GM23338 (cell line): ENCODE measurements at regions not wholly inside any gene's neighbourhood (a gene's known extent, or its start where the extent isn't known, plus 50 kb on each side); places are given as distances from the start of the nearest gene placed in this dataset.

Experiments
- ATAC-seq: fragments of 200-7000 bp; cut with Tn5 transposase; 3 replicates; pipeline ENCODE4 v1.9.1; 2020
- DNase-seq: peaks from one replicate; pipeline ENCODE4 v3.0.0-alpha.2; 2015; ENCODE audit warnings: low spot score
- H2AFZ ChIP-seq: fragments of 200-600 bp; sonication (generic); 2 replicates; pipeline ENCODE4 v1.8.0; 2016; ENCODE audit warnings: antibody characterized with exemption, mild to moderate bottlenecking, moderate library complexity
- H3F3A ChIP-seq: fragments of 200-600 bp; sonication (generic); replicated peaks from 2 replicates; pipeline ENCODE4 v1.8.0; 2017; ENCODE audit warnings: antibody characterized with exemption, mixed run types, low read depth
- H3K27ac ChIP-seq: fragments of 200-600 bp; sonication (generic); 2 replicates; pipeline ENCODE4 v1.6.1; 2016; ENCODE audit warnings: low read depth
- H3K27me3 ChIP-seq: fragments of 200-600 bp; sonication (generic); 2 replicates; pipeline ENCODE4 v1.8.0; 2016; ENCODE audit warnings: mild to moderate bottlenecking, mixed run types, moderate library complexity; ENCODE audit not compliant: insufficient read depth
- H3K36me3 ChIP-seq: fragments of 200-600 bp; sonication (generic); 2 replicates; pipeline ENCODE4 v1.8.0; 2016; ENCODE audit warnings: mild to moderate bottlenecking; ENCODE audit not compliant: insufficient read depth
- H3K4me1 ChIP-seq: fragments of 200-600 bp; sonication (generic); 2 replicates; pipeline ENCODE4 v1.8.0; 2016; ENCODE audit warnings: mild to moderate bottlenecking, moderate library complexity; ENCODE audit not compliant: insufficient read depth
- H3K4me2 ChIP-seq: fragments of 200-600 bp; sonication (generic); 2 replicates; pipeline ENCODE4 v1.7.1; 2017; ENCODE audit warnings: mixed run types
- H3K4me3 ChIP-seq: fragments of 200-600 bp; sonication (generic); 2 replicates; pipeline ENCODE4 v1.6.1; 2016; ENCODE audit warnings: mixed run types
- H3K79me2 ChIP-seq: fragments of 200-600 bp; sonication (generic); replicated peaks from 2 replicates; pipeline ENCODE4 v1.8.0; 2017; ENCODE audit warnings: mild to moderate bottlenecking; ENCODE audit not compliant: insufficient read depth
- H3K9me2 ChIP-seq: fragments of 200-600 bp; sonication (generic); 2 replicates; pipeline ENCODE4 v1.8.0; 2017; ENCODE audit not compliant: insufficient read depth
- H4K20me1 ChIP-seq: fragments of 200-600 bp; sonication (generic); replicated peaks from 2 replicates; pipeline ENCODE4 v1.8.0; 2017; ENCODE audit warnings: mild to moderate bottlenecking; ENCODE audit not compliant: insufficient read depth
- H3K27ac Mint-ChIP-seq: 2 replicates; pipeline ENCODE4 v1.8.0; 2020; ENCODE audit warnings: inconsistent platforms, mild to moderate bottlenecking, moderate library complexity, mixed read lengths
- H3K27me3 Mint-ChIP-seq: 3 replicates; pipeline ENCODE4 v1.8.0; 2022; ENCODE audit warnings: low read depth, mild to moderate bottlenecking, moderate library complexity, mixed read lengths, inconsistent platforms; ENCODE audit not compliant: insufficient read depth, poor library complexity
- H3K36me3 Mint-ChIP-seq: 3 replicates; pipeline ENCODE4 v1.8.0; 2021; ENCODE audit warnings: low read depth, mild to moderate bottlenecking, inconsistent platforms, moderate library complexity, mixed read lengths
- H3K4me1 Mint-ChIP-seq: 3 replicates; pipeline ENCODE4 v1.8.0; 2020; ENCODE audit warnings: mild to moderate bottlenecking, inconsistent platforms, mixed read lengths
- H3K4me3 Mint-ChIP-seq: 3 replicates; pipeline ENCODE4 v1.8.0; 2021; ENCODE audit warnings: moderate library complexity, mild to moderate bottlenecking, inconsistent platforms, mixed read lengths
- H3K9me3 Mint-ChIP-seq: 3 replicates; pipeline ENCODE4 v1.8.0; 2020; ENCODE audit warnings: moderate library complexity, mild to moderate bottlenecking, inconsistent platforms, mixed read lengths
- ETS1 ChIP-seq: IDR thresholded peaks from 2 replicates; pipeline ENCODE4 v1.6.1; 2016; ENCODE audit warnings: antibody characterized with exemption
- EZH2 ChIP-seq: fragments of 200-600 bp; sonication (generic); IDR thresholded peaks from one replicate; pipeline ENCODE4 v1.8.0; 2017; ENCODE audit warnings: antibody characterized with exemption, mild to moderate bottlenecking, low read depth; ENCODE audit not compliant: unreplicated experiment
- JUNB ChIP-seq: IDR thresholded peaks from one replicate; pipeline ENCODE4 v1.6.1; 2016; ENCODE audit warnings: antibody characterized with exemption; ENCODE audit not compliant: unreplicated experiment
- POLR2AphosphoS5 ChIP-seq: IDR thresholded peaks from 2 replicates; pipeline ENCODE4 v1.6.1; 2016; ENCODE audit warnings: antibody characterized with exemption, low read depth
- STAT1 ChIP-seq: IDR thresholded peaks from one replicate; pipeline ENCODE4 v1.6.1; 2016; ENCODE audit warnings: antibody characterized with exemption; ENCODE audit not compliant: unreplicated experiment
- ZNF114 ChIP-seq: fragments of 250-450 bp; sonication (Bioruptor Pico); IDR thresholded peaks from 2 replicates; pipeline ENCODE4 v1.5.0; 2020; ENCODE audit warnings: mild to moderate bottlenecking, moderate library complexity
- ZNF462 ChIP-seq: fragments of 250-450 bp; sonication (Bioruptor Pico); IDR thresholded peaks from 2 replicates; pipeline ENCODE4 v1.5.0; 2020; ENCODE audit warnings: mild to moderate bottlenecking, moderate library complexity

GRCh38 chr9:115415450-115415849, 297.5 kb upstream of the TNC start:
- Mint-ChIP-seq H3K9me3 (peaks cover 14% of the 10 kb centered on the region), H3K36me3 (peaks cover 8% of the 10 kb centered on the region), H3K27ac (no peak overlapping the region), H3K27me3 (no peaks in the 10 kb centered on the region), H3K4me3 (no peak overlapping the region), H3K4me1 (peaks cover 10% of the 10 kb centered on the region; the same call in 2 of the 3 replicates)
- Histone ChIP-seq H3K27me3 (no peaks in the 10 kb centered on the region), H4K20me1 (no peaks in the 10 kb centered on the region), H3K4me1 (peaks cover 18% of the 10 kb centered on the region; the same call in 1 of the 2 replicates), H3K36me3 (no peaks in the 10 kb centered on the region; the same call in 1 of the 2 replicates), H3F3A (no peaks in the 10 kb centered on the region), H3K9me2 (no peaks in the 10 kb centered on the region), H3K4me3 (no peak overlapping the region), H2AFZ (no peak overlapping the region; the same call in 1 of the 2 replicates), H3K79me2 (no peaks in the 10 kb centered on the region), H3K4me2 (no peak overlapping the region), H3K27ac (no peak overlapping the region)
- ATAC-seq (no peak), DNase-seq (no peak)
- TF ChIP-seq POLR2AphosphoS5 (no peak), ETS1 (no peak), STAT1 (no peak), ZNF114 (CRISPR knock-in tag) (no peak), JUNB (no peak), EZH2 (no peak), ZNF462 (CRISPR knock-in tag) (no peak)
